Osteoblast (primary cell): ENCODE measurements at regions not wholly inside any gene's neighbourhood (a gene's known extent, or its start where the extent isn't known, plus 50 kb on each side); places are given as distances from the start of the nearest gene placed in this dataset.

ENCODE experiments used
- DNase-seq: peaks from one replicate; pipeline ENCODE4 v3.0.0; 2011; ENCODE audit warnings: low spot score, mixed read lengths; ENCODE audit not compliant: insufficient read length; ENCODE audit errors: missing footprints
- H2AFZ ChIP-seq: 2 replicates; pipeline ENCODE4 v1.6.0; 2011; ENCODE audit warnings: mild to moderate bottlenecking, low read length
- H3K27ac ChIP-seq: 2 replicates; pipeline ENCODE4 v1.5.1; 2011; ENCODE audit warnings: mild to moderate bottlenecking, low read depth, low read length, moderate library complexity
- H3K27me3 ChIP-seq: 2 replicates; pipeline ENCODE4 v1.6.0; 2012; ENCODE audit warnings: mild to moderate bottlenecking, control low read depth, inconsistent platforms, low read length, moderate library complexity; ENCODE audit not compliant: insufficient read depth
- H3K36me3 ChIP-seq: 2 replicates; pipeline ENCODE4 v1.5.1; 2011; ENCODE audit warnings: mild to moderate bottlenecking, low read length, control low read depth, moderate library complexity; ENCODE audit not compliant: insufficient read depth
- H3K4me1 ChIP-seq: 2 replicates; pipeline ENCODE4 v1.5.1; 2011; ENCODE audit warnings: mild to moderate bottlenecking, low read length, control low read depth, moderate library complexity; ENCODE audit not compliant: insufficient read depth
- H3K4me2 ChIP-seq: 2 replicates; pipeline ENCODE4 v1.6.0; 2011; ENCODE audit warnings: mild to moderate bottlenecking, low read length; ENCODE audit not compliant: insufficient read depth
- H3K4me3 ChIP-seq: fragments of 200-600 bp; sonication (generic); 3 replicates; pipeline ENCODE4 v1.5.1; 2012; ENCODE audit warnings: mild to moderate bottlenecking, low read length, inconsistent platforms; ENCODE audit not compliant: insufficient read depth
- H3K79me2 ChIP-seq: 2 replicates; pipeline ENCODE4 v1.6.0; 2012; ENCODE audit warnings: mild to moderate bottlenecking, low read length, control low read depth, inconsistent platforms; ENCODE audit not compliant: insufficient read depth
- H3K9me3 ChIP-seq: 2 replicates; pipeline ENCODE4 v1.5.1; 2011; ENCODE audit warnings: low read depth, low read length, control low read depth
- H4K20me1 ChIP-seq: 2 replicates; pipeline ENCODE4 v1.6.0; 2012; ENCODE audit warnings: mild to moderate bottlenecking, low read length, control low read depth; ENCODE audit not compliant: insufficient read depth
- TF ChIP-seq, protein P1 (sequence below): IDR thresholded peaks from 2 replicates; pipeline ENCODE4 v1.5.1; 2011; ENCODE audit warnings: mild to moderate bottlenecking, low read depth, low read length, moderate library complexity; ENCODE audit errors: extremely low read depth

- no peaks in the 10 kb centered on the region for H3K27me3 ChIP-seq
- no peak for DNase-seq
- no peaks in the 10 kb centered on the region for H4K20me1 ChIP-seq
- no peaks in the 10 kb centered on the region for H3K9me3 ChIP-seq
- H2AFZ ChIP-seq, result no peak overlapping the region
- H3K79me2 ChIP-seq, result no peaks in the 10 kb centered on the region
- no peak overlapping the region for H3K27ac ChIP-seq
- H3K4me2 ChIP-seq, result no peak overlapping the region
- H3K4me3 ChIP-seq, result no peak overlapping the region
- no peaks in the 10 kb centered on the region for H3K36me3 ChIP-seq
- H3K4me1 ChIP-seq, result no peaks in the 10 kb centered on the region
- TF ChIP-seq, protein P1, sequence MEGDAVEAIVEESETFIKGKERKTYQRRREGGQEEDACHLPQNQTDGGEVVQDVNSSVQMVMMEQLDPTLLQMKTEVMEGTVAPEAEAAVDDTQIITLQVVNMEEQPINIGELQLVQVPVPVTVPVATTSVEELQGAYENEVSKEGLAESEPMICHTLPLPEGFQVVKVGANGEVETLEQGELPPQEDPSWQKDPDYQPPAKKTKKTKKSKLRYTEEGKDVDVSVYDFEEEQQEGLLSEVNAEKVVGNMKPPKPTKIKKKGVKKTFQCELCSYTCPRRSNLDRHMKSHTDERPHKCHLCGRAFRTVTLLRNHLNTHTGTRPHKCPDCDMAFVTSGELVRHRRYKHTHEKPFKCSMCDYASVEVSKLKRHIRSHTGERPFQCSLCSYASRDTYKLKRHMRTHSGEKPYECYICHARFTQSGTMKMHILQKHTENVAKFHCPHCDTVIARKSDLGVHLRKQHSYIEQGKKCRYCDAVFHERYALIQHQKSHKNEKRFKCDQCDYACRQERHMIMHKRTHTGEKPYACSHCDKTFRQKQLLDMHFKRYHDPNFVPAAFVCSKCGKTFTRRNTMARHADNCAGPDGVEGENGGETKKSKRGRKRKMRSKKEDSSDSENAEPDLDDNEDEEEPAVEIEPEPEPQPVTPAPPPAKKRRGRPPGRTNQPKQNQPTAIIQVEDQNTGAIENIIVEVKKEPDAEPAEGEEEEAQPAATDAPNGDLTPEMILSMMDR, result no peak
Observed at GRCh38 chr2:155944218-155944617, 388.3 kb downstream of the NR4A2 start.

DNA sequence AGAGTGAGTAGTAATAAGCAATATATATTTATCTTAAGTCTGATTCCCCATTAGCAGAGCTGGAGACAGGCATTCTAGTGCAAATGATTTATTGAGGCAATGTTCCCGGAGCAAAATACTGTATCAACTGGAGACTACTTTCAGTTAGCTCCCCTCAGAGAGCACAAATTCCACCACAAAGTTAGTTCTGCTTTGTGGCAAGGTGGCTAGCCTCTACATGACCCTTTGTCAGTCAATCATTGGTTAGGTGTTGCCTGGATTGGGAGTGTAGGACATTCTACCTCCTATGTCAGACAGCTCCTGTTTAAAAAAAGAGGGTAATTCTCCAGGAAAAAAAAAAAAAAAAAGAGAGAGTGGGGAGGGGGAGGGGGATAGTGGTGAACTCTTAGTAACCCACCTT lies 402.2 kb downstream of the NR4A2 start:
- Histone ChIP-seq H3K4me2 (no peak overlapping the region), H3K27me3 (no peaks in the 10 kb centered on the region), H3K27ac (no peak overlapping the region), H3K9me3 (no peaks in the 10 kb centered on the region), H4K20me1 (no peaks in the 10 kb centered on the region), H2AFZ (no peak overlapping the region), H3K4me1 (no peaks in the 10 kb centered on the region), H3K4me3 (no peak overlapping the region), H3K79me2 (no peaks in the 10 kb centered on the region), H3K36me3 (no peaks in the 10 kb centered on the region)
- DNase-seq, result no peak
- TF ChIP-seq, protein P1, result no peak

GRCh38 chr2:155917380-155917779 lies 415.1 kb downstream of the NR4A2 start:
- no peaks in the 10 kb centered on the region for H3K4me1 ChIP-seq
- no peaks in the 10 kb centered on the region for H3K36me3 ChIP-seq
- H3K4me2 ChIP-seq, result no peak overlapping the region
- H3K27ac ChIP-seq, result no peak overlapping the region
- no peaks in the 10 kb centered on the region for H3K79me2 ChIP-seq
- no peaks in the 10 kb centered on the region for H3K9me3 ChIP-seq
- DNase-seq, result no peak
- no peak overlapping the region for H3K4me3 ChIP-seq
- no peaks in the 10 kb centered on the region for H4K20me1 ChIP-seq
- TF ChIP-seq, protein P1, result no peak
- no peaks in the 10 kb centered on the region for H3K27me3 ChIP-seq
- H2AFZ ChIP-seq, result no peak overlapping the region

- no peak overlapping the region for H3K4me3 ChIP-seq
- no peaks in the 10 kb centered on the region for H3K79me2 ChIP-seq
- no peaks in the 10 kb centered on the region for H3K27me3 ChIP-seq
- no peaks in the 10 kb centered on the region for H3K4me1 ChIP-seq
- H3K9me3 ChIP-seq, result no peaks in the 10 kb centered on the region
- no peak for DNase-seq
- no peaks in the 10 kb centered on the region for H4K20me1 ChIP-seq
- no peak overlapping the region for H2AFZ ChIP-seq
- TF ChIP-seq, protein P1, result no peak
- H3K4me2 ChIP-seq, result no peak overlapping the region
- no peak overlapping the region for H3K27ac ChIP-seq
- H3K36me3 ChIP-seq, result no peaks in the 10 kb centered on the region
Observed at GRCh38 chr2:155913356-155913755, 419.2 kb downstream of the NR4A2 start.
